Panc1 (cell line): ENCODE measurements at regions not wholly inside any gene's neighbourhood (a gene's known extent, or its start where the extent isn't known, plus 50 kb on each side); places are given as distances from the start of the nearest gene placed in this dataset.

Source experiments
- ATAC-seq: fragments of 200-7000 bp; cut with Tn5 transposase; 2 replicates; pipeline ENCODE4 v1.9.1; 2020; ENCODE audit warnings: mild to moderate bottlenecking, moderate library complexity
- BruUV-seq: library from RNA; stranded (reverse); fragments of 400-500 nt; replicated peaks from 2 replicates; lab custom pipeline; 2021; lab: Mats Ljungman, UMichigan
- CTCF ChIA-PET: fragments of 300-600 bp; sonication (Branson Sonifier 250); formaldehyde crosslinking; loops from one replicate; lab custom pipeline; 2022; ENCODE audit warnings: antibody characterized with exemption; lab: Charles Lee
- POLR2A ChIA-PET: fragments of 300-600 bp; sonication (Branson Sonifier 250); formaldehyde crosslinking; loops from one replicate; lab custom pipeline; 2022; ENCODE audit warnings: antibody characterized with exemption; lab: Charles Lee
- DNase-seq: peaks from one replicate; pipeline ENCODE4 v3.0.0-alpha.2; 2010; ENCODE audit warnings: low read depth, low spot score
- H3K27ac ChIP-seq: 2 replicates; pipeline ENCODE4 v1.5.1; 2011; ENCODE audit warnings: mild to moderate bottlenecking, low read length, inconsistent platforms
- H3K27me3 ChIP-seq: fragments of 200-500 bp; sonication (Bioruptor generic); 2 replicates; pipeline ENCODE4 v1.6.0; 2014; ENCODE audit warnings: low read length, inconsistent platforms; ENCODE audit not compliant: control insufficient read depth, insufficient read depth
- H3K36me3 ChIP-seq: fragments of 200-500 bp; sonication (Bioruptor generic); 2 replicates; pipeline ENCODE4 v1.5.1; 2014; ENCODE audit warnings: inconsistent platforms, mild to moderate bottlenecking, low read length, moderate library complexity; ENCODE audit not compliant: control insufficient read depth, insufficient read depth
- H3K4me1 ChIP-seq: 2 replicates; pipeline ENCODE4 v1.5.1; 2011; ENCODE audit warnings: inconsistent platforms, mild to moderate bottlenecking, low read length, moderate library complexity; ENCODE audit not compliant: control insufficient read depth, insufficient read depth
- H3K4me3 ChIP-seq, 2 experiments: 2 replicates each; pipeline ENCODE4 v1.5.1; 2011 to 2012; ENCODE audit warnings: low read depth in 2 of 2, low read length in 2 of 2, mild to moderate bottlenecking in 2 of 2, inconsistent platforms in 1 of 2, moderate library complexity in 1 of 2
- H3K9me3 ChIP-seq: fragments of 200-500 bp; sonication (Bioruptor generic); 2 replicates; pipeline ENCODE4 v1.5.1; 2014; ENCODE audit warnings: low read depth, mild to moderate bottlenecking, inconsistent platforms, low read length, moderate library complexity; ENCODE audit not compliant: control insufficient read depth, insufficient read depth
- CTCF ChIP-seq: fragments of 450-650 bp; IDR thresholded peaks from 2 replicates; pipeline ENCODE4 v1.5.1; 2017; ENCODE audit warnings: mild to moderate bottlenecking
- POLR2AphosphoS5 ChIP-seq: IDR thresholded peaks from 2 replicates; pipeline ENCODE4 v1.6.1; 2012; ENCODE audit warnings: mild to moderate bottlenecking, low read depth, low read length, moderate library complexity
- REST ChIP-seq, 2 experiments: IDR thresholded peaks; 2 replicates each; pipeline ENCODE4 v1.6.1; 2011 to 2012; ENCODE audit warnings: low read depth in 2 of 2, control low read depth in 1 of 2, low read length in 1 of 2, mild to moderate bottlenecking in 1 of 2, moderate library complexity in 1 of 2; ENCODE audit not compliant: insufficient read depth in 1 of 2
- SIN3A ChIP-seq: IDR thresholded peaks from 2 replicates; pipeline ENCODE4 v1.6.1; 2012; ENCODE audit warnings: low read depth, mild to moderate bottlenecking, low read length, moderate library complexity, borderline replicate concordance; ENCODE audit not compliant: insufficient read depth
- TCF7L2 ChIP-seq: IDR thresholded peaks from 2 replicates; pipeline ENCODE4 v1.6.1; 2011; ENCODE audit warnings: mild to moderate bottlenecking, low read depth, low read length, inconsistent platforms
- in situ Hi-C: cut with HindIII; loops from 2 replicates; pipeline ENCODE4 v1.10.0; 2016; ENCODE audit warnings: low sequenced_read_pairs, low pct_unique_long_range_greater_than_20kb
- intact Hi-C: fragments of 100-400 bp; cut with micrococcal nuclease; formaldehyde crosslinking; loops from one replicate; pipeline ENCODE4 v1.10.0; 2022; ENCODE audit not compliant: unreplicated experiment

DNA sequence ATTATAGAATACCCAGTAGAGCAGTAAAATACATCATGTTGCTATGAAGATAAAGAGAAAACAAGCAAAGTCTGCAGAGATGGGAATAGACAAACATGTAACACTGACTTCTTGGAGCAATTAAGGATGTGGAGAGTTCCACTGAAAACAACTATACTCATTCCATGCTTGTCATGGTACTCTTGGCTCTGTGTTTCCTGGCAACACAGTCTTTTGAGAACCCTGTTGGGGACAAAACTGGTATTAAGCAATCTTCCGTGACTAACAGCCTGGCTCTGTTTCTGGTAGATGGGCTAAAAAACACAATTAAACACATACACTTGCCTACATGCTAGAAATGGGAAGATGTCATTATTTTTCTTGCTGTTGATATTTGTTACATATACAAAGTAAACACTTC, 1212.3 kb upstream of the GBE1 start:
- H3K27ac ChIP-seq: no peak overlapping the region

DNA sequence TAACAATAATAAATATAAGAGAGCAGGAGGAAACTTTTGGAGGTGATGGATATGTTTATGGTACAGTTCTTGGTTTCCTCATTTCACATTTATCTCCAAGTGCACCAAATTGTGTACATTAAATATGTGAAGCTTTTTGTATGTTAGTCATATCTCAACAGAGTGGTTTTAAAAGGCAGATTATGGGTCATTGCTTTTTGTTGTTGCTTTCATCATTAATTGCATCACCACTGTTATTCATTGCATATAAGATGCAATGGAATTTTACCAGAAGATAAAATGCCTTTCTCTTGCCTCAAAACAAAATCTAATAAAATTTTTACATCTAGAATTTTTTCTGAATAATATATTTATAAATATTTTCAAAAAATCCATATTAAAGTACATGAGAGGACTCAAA, 1198.9 kb upstream of the GBE1 start:
- no peak for TF ChIP-seq SIN3A
- TF ChIP-seq TCF7L2: no peak
- no peak for TF ChIP-seq CTCF
- TF ChIP-seq REST (IDR thresholded peaks at IDR 0.05; ENCODE audit: insufficient read depth in 1 of 2, low read depth in 2 of 2, low read length in 1 of 2): no peak
- TF ChIP-seq POLR2AphosphoS5: no peak
- no TSS peak for BruUV-seq
- H3K27ac ChIP-seq: no peak overlapping the region
- no peak for ATAC-seq
- DNase-seq: no peak
- intact Hi-C loops: no loop called here
- no peaks in the 10 kb centered on the region for H3K27me3 ChIP-seq
- ChIA-PET CTCF (no interaction called here), POLR2A (no interaction called here)
- H3K36me3 ChIP-seq: no peaks in the 10 kb centered on the region
- in situ Hi-C loops: no loop called here
- no peaks in the 10 kb centered on the region for H3K4me1 ChIP-seq
- no peaks in the 10 kb centered on the region for H3K9me3 ChIP-seq
- no peak overlapping the region for H3K4me3 ChIP-seq

More for the DNA sequence above, 1212.3 kb upstream of the GBE1 start:
- Histone ChIP-seq H3K27me3 (no peaks in the 10 kb centered on the region), H3K4me3 (no peak overlapping the region), H3K36me3 (no peaks in the 10 kb centered on the region), H3K4me1 (no peaks in the 10 kb centered on the region), H3K9me3 (no peaks in the 10 kb centered on the region)
- BruUV-seq: no TSS peak
- no peak for DNase-seq
- intact Hi-C loops: no loop called here
- ATAC-seq: no peak
- ChIA-PET POLR2A (no interaction called here), CTCF (no interaction called here)
- no peak for TF ChIP-seq CTCF
- no peak for TF ChIP-seq TCF7L2
- TF ChIP-seq REST (IDR thresholded peaks at IDR 0.05; ENCODE audit: insufficient read depth in 1 of 2, low read depth in 2 of 2, low read length in 1 of 2): no peak
- in situ Hi-C loops: no loop called here
